Kidney tubule cell (primary cell): ENCODE measurements at regions not wholly inside any gene's neighbourhood (a gene's known extent, or its start where the extent isn't known, plus 50 kb on each side); places are given as distances from the start of the nearest gene placed in this dataset.
A peak's percentile ranks its signal among the peaks of the same experiment; 100 is the strongest.

Experiments
- DNase-seq: peaks from one replicate; pipeline ENCODE4 v3.0.0-alpha.2; 2018; ENCODE audit warnings: low spot score

DNA sequence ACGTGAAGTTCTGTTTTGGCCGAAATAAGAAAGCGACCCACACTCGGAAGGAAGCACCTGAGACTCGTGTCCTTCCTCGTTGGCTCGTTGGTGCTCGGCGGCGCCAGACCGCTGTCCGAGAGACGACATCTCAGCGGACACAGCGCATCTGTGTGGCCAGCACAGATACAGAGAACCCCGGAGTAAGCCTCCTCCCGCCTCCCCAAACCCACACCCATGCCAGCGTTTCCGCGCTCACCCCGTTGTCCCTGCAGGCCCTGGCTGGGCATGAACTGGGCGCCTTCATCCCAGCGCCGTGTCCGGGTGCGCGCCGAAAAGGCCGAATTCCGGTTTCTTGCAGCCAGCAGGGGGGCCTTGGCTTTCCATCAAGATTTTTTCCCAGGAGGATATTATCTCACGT is 127.6 kb downstream of the SOX1 start:
- no peak for DNase-seq

- DNase-seq, result no peak
These were observed 131.6 kb downstream of the SOX1 start for GRCh38 chr13:112198396-112199010.

- DNase-seq, result no peak
These were observed 133.3 kb downstream of the SOX1 start for GRCh38 chr13:112200200-112200599.

GRCh38 chr13:112202266-112202665 is 135.3 kb downstream of the SOX1 start:
- no peak for DNase-seq

GRCh38 chr13:112202966-112203365 is 136.0 kb downstream of the SOX1 start:
- no peak for DNase-seq

DNA sequence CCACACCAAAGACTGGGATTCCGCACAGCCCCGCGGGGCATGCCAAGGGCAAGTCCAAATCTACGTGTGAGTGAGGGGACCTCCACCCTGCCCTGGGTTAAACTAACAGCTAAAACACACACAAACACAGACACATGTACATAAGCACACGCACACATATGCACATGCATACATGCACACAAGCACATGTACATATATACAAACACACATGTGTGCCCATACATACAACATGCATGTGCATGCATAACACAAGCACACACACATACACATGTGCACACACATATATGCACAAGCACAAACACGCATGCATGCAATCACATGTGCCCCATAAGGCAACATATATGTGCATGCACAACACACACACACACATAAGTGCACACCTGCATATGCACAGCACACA is 136.7 kb downstream of the SOX1 start:
- DNase-seq, result no peak

DNA sequence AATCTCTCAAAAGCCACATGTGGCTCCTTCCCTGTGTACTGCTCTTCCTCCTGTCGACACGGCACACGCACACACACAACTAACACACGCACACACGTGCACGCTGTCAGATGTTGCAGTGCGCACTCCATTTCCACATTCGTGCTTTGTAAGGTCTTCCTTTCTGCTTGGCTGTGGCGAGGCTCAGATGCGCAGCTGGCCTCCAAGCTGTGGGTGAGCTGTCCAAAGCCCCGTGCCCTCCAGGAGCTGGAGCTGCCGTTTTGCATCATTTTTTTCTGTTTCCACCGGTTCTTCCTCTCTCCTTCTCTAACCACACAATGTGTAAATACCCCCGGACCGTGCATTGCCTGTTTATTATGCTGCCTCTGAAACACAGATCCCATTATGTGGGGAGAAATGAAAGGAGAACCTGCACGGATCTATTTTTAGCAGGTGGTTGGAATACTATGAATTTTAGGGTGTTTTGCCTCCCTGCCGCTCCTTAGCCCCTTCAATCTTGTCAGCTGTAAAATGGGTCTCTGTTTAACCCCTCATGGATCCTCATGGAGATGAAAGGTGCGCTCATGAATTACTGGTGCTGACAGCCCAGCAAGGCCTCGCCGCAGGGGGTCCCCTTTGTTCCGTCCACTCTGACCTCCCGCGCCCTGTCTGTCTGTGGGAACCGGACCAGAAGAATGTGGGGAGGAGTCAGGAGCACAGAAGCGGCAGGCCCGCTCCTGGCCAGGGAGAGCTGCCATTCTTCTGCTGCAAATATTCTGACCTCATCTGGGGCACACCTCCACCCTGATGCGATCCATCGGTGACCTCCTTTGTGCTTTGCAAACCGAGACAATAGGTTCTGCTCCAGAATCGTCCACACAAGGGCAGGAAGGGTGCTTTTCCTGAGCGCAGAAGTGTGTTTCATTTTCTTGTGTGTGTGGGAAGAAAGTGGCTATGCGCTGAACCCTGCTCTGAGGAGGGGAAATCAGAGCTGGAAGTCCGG is 137.7 kb downstream of the SOX1 start:
- no peak for DNase-seq

DNA sequence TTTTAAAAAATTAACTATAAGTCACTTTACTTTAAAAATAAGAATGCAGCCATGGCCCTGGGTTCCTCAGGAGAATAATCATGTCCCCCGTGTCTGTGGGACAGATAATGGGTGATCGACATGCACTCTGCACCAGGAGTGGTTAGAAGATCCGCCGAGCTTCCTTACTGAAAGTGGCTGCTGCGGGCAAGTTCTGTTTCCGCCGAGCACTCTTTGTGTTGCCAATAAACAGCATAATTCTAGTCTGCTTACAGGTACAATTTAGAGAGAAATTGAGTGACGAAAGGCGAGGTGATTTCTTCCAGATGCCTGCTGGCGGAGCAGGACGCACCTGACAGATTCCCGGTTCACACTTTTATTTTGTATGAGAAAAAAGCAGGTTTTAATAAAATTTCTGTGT is 139.0 kb downstream of the SOX1 start:
- DNase-seq, result no peak

DNA sequence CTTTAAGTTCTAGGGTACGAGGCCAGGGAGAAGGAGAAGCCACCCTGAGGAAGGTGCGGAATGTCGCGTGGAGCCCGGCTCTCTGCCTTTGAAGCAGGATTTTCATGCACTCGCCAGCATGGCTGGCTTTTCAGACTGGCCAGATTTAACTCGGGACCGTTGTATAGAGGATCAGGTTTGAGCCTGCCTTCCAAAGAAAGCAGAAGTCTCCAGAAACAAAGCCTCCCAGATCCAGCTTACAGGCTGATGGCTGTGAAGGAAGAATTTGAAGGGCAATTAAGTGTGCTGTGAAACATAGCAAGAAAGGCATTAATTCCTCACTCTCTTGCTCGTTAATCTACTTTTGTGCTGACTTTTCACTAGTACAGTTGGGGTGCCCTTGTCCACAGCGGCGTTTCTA is 140.2 kb downstream of the SOX1 start:
- DNase-seq, result no peak

- DNase-seq, result no peak
These were observed 141.7 kb downstream of the SOX1 start for GRCh38 chr13:112208656-112209055.

- DNase-seq, result no peak
These were observed 142.3 kb downstream of the SOX1 start for GRCh38 chr13:112209266-112209665.

GRCh38 chr13:112209711-112210110 is 142.8 kb downstream of the SOX1 start:
- no peak for DNase-seq

DNA sequence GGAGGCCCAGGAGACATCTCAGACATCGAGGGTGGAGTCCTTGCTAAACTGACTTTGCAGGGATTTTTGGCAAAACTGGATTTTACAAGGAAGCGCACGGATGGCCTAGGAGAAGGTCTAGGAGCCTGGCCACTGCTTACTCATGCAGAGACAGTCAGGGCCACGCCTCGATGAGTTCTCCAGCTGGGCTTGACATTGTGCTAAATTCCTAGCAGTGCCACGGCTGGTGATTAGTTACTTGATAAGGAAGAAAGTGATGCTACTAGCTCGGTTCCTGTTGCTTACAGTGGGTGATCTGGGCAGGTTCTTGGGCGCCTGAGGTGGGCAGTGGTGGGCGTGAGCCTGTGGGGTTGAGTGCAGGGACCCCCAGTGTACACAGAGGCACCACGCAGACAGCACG is 143.4 kb downstream of the SOX1 start:
- peak; percentile 41 for DNase-seq

GRCh38 chr13:112212533-112212932 is 145.6 kb downstream of the SOX1 start:
- no peak for DNase-seq

DNA sequence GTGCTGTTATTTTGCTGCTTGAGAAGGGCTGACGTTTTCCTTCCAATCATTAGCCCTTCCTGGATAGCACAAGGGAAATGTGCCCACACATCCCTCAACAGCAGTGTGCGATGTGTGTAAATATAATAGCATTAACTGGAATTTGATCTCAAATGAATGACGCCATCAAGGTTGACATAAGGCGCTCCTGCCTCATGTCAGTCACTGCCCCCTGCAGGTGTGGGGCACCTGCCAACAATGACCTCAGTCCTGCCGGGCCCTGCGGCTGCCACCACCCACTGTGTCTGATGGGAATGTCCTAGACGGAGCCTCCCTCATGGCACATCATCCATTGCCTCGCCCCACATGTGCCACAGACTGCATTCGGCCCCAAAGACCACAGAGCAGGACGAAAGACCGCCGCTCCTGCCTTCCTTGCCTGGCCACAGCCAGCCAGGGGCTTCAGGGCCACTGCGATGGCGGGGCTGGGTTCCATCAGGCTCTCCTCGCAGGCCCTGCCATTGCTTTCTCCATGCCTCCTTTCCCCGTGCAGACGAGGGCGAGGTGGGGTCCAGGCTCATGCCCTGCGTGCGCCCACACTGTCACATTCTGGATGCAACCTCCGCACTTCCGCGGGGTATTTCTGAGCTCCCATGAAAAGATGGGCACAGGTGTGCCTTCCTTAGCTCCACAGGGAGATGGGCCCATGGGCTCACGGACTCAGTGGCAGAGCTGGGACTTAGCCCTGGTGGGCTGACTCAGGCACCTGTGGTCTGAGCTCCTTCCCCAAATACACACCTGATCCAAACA is 146.7 kb downstream of the SOX1 start:
- no peak for DNase-seq

GRCh38 chr13:112215871-112216270 is 148.9 kb downstream of the SOX1 start:
- no peak for DNase-seq

GRCh38 chr13:112217431-112217830 is 150.5 kb downstream of the SOX1 start:
- no peak for DNase-seq

- DNase-seq, result no peak
These were observed 151.5 kb downstream of the SOX1 start for GRCh38 chr13:112218416-112218815.

- DNase-seq, result no peak
These were observed 152.8 kb downstream of the SOX1 start for GRCh38 chr13:112219740-112220139.

GRCh38 chr13:112220296-112220875 is 153.4 kb downstream of the SOX1 start:
- DNase-seq, result no peak

- DNase-seq, result no peak
These were observed 154.0 kb downstream of the SOX1 start for GRCh38 chr13:112220925-112221324.

DNA sequence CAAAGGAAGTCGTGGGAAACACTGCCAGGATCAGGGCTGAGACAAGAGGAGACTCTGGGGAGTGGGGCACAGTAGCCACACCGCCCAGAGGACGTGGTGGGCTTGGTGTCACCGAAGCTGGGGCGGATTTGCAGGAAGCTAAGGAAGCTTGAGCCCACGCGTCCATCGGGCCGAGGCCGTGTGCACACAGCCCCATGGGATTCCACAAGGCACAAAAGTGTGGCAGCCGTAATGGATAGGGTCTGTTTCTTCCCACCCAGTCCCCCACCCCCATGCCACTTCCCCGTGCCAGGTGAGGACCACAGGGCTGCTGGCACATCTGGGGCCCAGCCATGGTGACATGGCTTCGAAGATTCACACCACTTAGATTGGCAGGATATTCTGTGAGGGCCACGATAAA is 153.2 kb upstream of the SPACA7 start:
- DNase-seq, result no peak
